WERI-Rb-1 (cell line): ENCODE measurements at regions not wholly inside any gene's neighbourhood (a gene's known extent, or its start where the extent isn't known, plus 50 kb on each side); places are given as distances from the start of the nearest gene placed in this dataset.

ENCODE experiments used
- DNase-seq: peaks from one replicate; pipeline ENCODE4 v3.0.0-alpha.2; 2020
- H3K27ac ChIP-seq: fragments of 250-450 bp; sonication (Bioruptor Pico); 2 replicates; pipeline ENCODE4 v1.5.1; 2020; ENCODE audit warnings: mild to moderate bottlenecking, moderate library complexity
- H3K27me3 ChIP-seq: fragments of 250-450 bp; sonication (Bioruptor Pico); 2 replicates; pipeline ENCODE4 v1.5.1; 2021; ENCODE audit warnings: mild to moderate bottlenecking, low read depth, moderate library complexity; ENCODE audit not compliant: insufficient read depth, severe bottlenecking
- H3K36me3 ChIP-seq: fragments of 250-450 bp; sonication (Bioruptor Pico); 2 replicates; pipeline ENCODE4 v1.5.1; 2020; ENCODE audit warnings: mild to moderate bottlenecking, moderate library complexity
- H3K4me3 ChIP-seq: 2 replicates; pipeline ENCODE4 v1.5.1; 2011; ENCODE audit warnings: low read depth, mild to moderate bottlenecking, control low read depth, low read length
- H3K9me3 ChIP-seq: fragments of 250-450 bp; sonication (Bioruptor Pico); 2 replicates; pipeline ENCODE4 v1.5.1; 2021; ENCODE audit warnings: mild to moderate bottlenecking, moderate library complexity; ENCODE audit not compliant: severe bottlenecking
- TF ChIP-seq, protein P1 (sequence below): IDR thresholded peaks from 2 replicates; pipeline ENCODE4 v1.5.1; 2011; ENCODE audit warnings: low read depth, mild to moderate bottlenecking, control low read depth, inconsistent platforms, low read length

DNA sequence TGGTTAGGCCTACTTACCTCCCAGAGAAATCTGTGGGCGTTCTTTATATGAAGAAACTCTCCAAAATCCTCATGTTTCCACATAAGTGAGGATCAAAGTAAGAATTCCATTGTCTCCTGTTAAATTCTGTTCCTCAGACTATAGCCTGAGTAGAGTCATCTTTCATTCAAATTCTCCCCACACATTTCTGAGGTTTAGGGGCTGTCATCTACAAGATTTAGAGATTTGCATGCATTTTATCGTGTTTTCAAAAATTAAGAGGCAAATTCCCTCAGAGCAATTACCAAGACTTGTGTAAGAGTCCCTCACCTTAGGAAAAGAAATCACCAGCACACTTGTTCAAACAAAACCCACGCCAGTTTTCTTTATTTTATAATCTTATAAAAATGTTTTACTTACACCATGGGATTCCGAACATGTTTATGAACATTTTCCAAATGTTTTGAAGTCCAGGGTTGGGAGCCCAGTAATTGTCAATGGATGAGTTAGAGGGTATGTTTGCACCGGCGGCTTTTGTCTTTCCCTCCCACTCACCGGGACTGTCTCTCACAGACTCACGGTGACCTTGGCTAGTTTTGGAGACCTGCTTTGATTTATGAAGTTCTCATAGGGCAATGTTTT is 367.6 kb downstream of the ENC1 start:
- TF ChIP-seq, protein P1, sequence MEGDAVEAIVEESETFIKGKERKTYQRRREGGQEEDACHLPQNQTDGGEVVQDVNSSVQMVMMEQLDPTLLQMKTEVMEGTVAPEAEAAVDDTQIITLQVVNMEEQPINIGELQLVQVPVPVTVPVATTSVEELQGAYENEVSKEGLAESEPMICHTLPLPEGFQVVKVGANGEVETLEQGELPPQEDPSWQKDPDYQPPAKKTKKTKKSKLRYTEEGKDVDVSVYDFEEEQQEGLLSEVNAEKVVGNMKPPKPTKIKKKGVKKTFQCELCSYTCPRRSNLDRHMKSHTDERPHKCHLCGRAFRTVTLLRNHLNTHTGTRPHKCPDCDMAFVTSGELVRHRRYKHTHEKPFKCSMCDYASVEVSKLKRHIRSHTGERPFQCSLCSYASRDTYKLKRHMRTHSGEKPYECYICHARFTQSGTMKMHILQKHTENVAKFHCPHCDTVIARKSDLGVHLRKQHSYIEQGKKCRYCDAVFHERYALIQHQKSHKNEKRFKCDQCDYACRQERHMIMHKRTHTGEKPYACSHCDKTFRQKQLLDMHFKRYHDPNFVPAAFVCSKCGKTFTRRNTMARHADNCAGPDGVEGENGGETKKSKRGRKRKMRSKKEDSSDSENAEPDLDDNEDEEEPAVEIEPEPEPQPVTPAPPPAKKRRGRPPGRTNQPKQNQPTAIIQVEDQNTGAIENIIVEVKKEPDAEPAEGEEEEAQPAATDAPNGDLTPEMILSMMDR, result no peak

GRCh38 chr5:74272024-74272775 is 368.3 kb downstream of the ENC1 start:
- H3K27me3 ChIP-seq, result no peaks in the 10 kb centered on the region
- H3K27ac ChIP-seq, result no peak overlapping the region
- H3K9me3 ChIP-seq, result no peaks in the 10 kb centered on the region
- H3K36me3 ChIP-seq, result no peaks in the 10 kb centered on the region
- H3K4me3 ChIP-seq, result no peak overlapping the region
- TF ChIP-seq, protein P1, result no peak
- no peak for DNase-seq

More for the DNA sequence above, 367.6 kb downstream of the ENC1 start:
- Histone ChIP-seq H3K27ac (no peak overlapping the region), H3K9me3 (no peaks in the 10 kb centered on the region), H3K36me3 (no peaks in the 10 kb centered on the region), H3K27me3 (no peaks in the 10 kb centered on the region), H3K4me3 (no peak overlapping the region)
- no peak for DNase-seq

DNA sequence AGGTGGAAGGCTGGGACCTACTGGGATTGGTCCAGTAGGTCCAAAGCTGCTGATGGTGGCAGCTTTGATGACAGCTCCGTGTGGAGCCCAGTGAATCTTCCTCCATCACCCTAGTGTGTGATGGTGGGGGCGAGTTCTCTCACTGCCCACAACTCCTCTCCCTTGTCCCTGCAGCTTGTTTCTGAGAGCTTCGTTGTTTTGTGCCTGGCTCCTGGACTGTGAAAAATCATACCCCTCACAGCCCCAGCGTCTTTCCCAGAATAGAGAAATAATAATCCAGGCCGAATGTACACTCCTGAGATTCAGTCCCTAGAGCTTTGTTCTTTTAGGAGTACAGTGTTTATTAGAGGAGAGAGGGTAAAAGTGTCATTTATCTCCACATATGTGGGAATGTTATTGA is 372.2 kb downstream of the ENC1 start:
- Histone ChIP-seq H3K27ac (no peak overlapping the region), H3K4me3 (no peak overlapping the region), H3K27me3 (no peaks in the 10 kb centered on the region), H3K9me3 (no peaks in the 10 kb centered on the region), H3K36me3 (no peaks in the 10 kb centered on the region)
- no peak for DNase-seq
- TF ChIP-seq, protein P1, result no peak

DNA sequence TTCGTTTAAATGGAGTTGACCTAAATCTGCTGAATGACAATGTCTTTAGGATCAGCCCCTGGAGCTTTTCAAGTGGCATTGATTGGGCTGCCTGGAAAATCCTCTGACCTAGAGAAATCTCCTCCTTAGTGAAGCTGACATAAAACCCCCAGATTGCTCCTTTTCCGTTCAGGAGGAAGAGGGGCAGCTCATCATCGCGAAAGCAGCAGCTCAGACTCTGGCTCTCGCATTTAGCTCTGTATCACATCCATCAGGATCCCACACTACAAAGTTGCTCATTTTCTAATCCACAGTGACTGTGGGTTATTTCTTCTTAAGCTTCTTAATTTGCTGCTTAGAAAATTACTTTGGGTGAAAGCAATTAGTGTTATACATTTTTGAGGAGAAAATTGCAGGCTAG is 373.7 kb downstream of the ENC1 start:
- Histone ChIP-seq H3K9me3 (no peaks in the 10 kb centered on the region), H3K27me3 (no peaks in the 10 kb centered on the region), H3K36me3 (no peaks in the 10 kb centered on the region), H3K27ac (peak overlapping the region; percentile 15; the same call in 1 of the 2 replicates), H3K4me3 (no peak overlapping the region)
- TF ChIP-seq, protein P1, result no peak
- DNase-seq, result peak; percentile 89

DNA sequence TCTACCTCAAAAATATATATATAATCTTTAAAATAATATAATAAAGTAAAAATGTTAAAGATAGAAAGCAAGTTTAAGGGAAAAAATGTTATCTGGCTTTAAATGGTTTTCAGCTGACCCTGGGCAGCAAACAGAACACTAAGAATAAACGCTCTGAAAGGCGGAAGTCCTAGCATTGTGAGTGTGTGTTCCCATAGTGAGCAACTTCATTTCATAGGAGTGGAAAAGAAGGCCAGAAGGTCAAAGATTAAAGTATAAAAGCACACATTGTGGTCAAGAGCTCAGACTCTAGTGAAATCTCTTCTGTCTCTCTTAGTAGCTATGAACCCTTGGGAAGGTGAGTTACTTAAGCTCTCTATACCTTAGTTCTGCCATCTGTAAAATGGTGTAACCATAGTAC is 374.4 kb downstream of the ENC1 start:
- Histone ChIP-seq H3K9me3 (no peaks in the 10 kb centered on the region), H3K36me3 (no peaks in the 10 kb centered on the region), H3K4me3 (no peak overlapping the region), H3K27me3 (no peaks in the 10 kb centered on the region), H3K27ac (0 out of 2 replicates have a peak overlapping the region, but pooled peaks have one; percentile 15)
- TF ChIP-seq, protein P1, result no peak
- DNase-seq, result no peak
